ENCODE measurements at regions not wholly inside any gene's neighbourhood (a gene's known extent, or its start where the extent isn't known, plus 50 kb on each side); places are given as distances from the start of the nearest gene placed in this dataset.

DNA sequence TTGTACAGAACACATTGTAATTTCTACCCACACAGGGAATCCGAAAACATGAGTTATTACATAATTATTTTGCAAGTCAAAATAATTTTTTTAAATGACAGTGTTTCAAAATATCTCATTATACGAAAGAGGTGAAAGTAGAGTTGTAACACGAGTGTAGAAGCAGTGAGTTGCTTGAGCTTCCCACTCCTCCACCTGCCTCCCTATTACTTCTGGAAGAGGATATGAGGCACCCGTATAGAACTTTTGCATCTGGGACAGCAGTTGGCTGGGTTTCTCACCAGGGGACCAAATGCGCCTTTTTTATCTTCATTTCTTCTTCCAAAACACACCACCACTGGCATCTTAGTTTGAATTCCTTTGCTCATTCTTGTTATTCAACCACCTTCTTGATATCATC lies 779.0 kb upstream of the COX7C start:
- H3K36me3 ChIP-seq (ENCODE audit: control insufficient read depth, insufficient read depth, low read length) = no peaks in the 10 kb centered on the region
- no peak overlapping the region for H3K9ac ChIP-seq (ENCODE audit: extremely low read depth, low read length, poor library complexity, severe bottlenecking)
- no peaks in the 10 kb centered on the region for H3K4me1 ChIP-seq (ENCODE audit: control insufficient read depth, insufficient read depth, low read length)
- Mint-ChIP-seq H3K36me3 (ENCODE audit: low read depth) (no peaks in the 10 kb centered on the region), H3K9me3 (no peaks in the 10 kb centered on the region), H3K4me3 (no peak overlapping the region), H3K4me1 (peaks cover under 1% of the 10 kb centered on the region), H3K27me3 (ENCODE audit: insufficient read depth) (no peaks in the 10 kb centered on the region), H3K27ac (no peak overlapping the region)
- TF ChIP-seq, protein P1, sequence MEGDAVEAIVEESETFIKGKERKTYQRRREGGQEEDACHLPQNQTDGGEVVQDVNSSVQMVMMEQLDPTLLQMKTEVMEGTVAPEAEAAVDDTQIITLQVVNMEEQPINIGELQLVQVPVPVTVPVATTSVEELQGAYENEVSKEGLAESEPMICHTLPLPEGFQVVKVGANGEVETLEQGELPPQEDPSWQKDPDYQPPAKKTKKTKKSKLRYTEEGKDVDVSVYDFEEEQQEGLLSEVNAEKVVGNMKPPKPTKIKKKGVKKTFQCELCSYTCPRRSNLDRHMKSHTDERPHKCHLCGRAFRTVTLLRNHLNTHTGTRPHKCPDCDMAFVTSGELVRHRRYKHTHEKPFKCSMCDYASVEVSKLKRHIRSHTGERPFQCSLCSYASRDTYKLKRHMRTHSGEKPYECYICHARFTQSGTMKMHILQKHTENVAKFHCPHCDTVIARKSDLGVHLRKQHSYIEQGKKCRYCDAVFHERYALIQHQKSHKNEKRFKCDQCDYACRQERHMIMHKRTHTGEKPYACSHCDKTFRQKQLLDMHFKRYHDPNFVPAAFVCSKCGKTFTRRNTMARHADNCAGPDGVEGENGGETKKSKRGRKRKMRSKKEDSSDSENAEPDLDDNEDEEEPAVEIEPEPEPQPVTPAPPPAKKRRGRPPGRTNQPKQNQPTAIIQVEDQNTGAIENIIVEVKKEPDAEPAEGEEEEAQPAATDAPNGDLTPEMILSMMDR (conservative IDR thresholded peaks at IDR 0.05) = no peak
- H3K9me3 ChIP-seq (ENCODE audit: control insufficient read depth, low read length) = no peaks in the 10 kb centered on the region
- H3K4me3 ChIP-seq (ENCODE audit: low read length) = no peak overlapping the region
- 92 to 98% methylated on average over 2 to 4 of the region's 5 CpGs for WGBS, 2 experiments (ENCODE audit: insufficient coverage in 1 of 2, insufficient read length in 1 of 2)
- H3K27ac ChIP-seq (ENCODE audit: low read depth, low read length) = no peak overlapping the region
- H3K27me3 ChIP-seq (ENCODE audit: control insufficient read depth, insufficient read depth, low read length, poor library complexity, severe bottlenecking) = no peaks in the 10 kb centered on the region
- no peak for DNase-seq

DNA sequence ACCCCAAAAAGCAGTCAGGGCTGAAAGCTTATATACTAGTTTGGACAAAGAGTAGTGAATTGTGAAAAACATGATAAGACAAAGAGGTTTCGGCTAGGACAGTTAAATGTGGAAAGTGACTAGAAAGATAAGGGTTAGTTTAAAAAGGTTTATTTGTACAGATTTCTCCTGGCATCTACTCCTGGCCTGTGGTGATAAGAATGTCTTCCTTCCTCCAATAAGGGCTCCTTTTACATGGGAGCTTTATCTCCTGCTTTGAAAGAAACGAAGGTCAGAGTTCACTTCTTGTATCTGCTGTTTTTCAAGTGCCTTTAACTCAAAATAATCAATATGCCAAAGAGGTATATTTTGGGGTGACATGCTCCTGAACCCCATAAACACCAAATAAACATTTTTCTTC lies 776.1 kb upstream of the COX7C start:
- Histone ChIP-seq H3K27me3 (ENCODE audit: control insufficient read depth, insufficient read depth, low read length, poor library complexity, severe bottlenecking) (no peaks in the 10 kb centered on the region), H3K27ac (ENCODE audit: low read depth, low read length) (no peak overlapping the region), H3K36me3 (ENCODE audit: control insufficient read depth, insufficient read depth, low read length) (no peaks in the 10 kb centered on the region), H3K9me3 (ENCODE audit: control insufficient read depth, low read length) (no peaks in the 10 kb centered on the region), H3K4me1 (ENCODE audit: control insufficient read depth, insufficient read depth, low read length) (no peaks in the 10 kb centered on the region), H3K4me3 (ENCODE audit: low read length) (no peak overlapping the region), H3K9ac (ENCODE audit: extremely low read depth, low read length, poor library complexity, severe bottlenecking) (no peak overlapping the region)
- Mint-ChIP-seq H3K36me3 (ENCODE audit: low read depth) (no peaks in the 10 kb centered on the region), H3K27ac (no peak overlapping the region), H3K4me1 (peaks cover 2% of the 10 kb centered on the region), H3K4me3 (no peak overlapping the region), H3K27me3 (ENCODE audit: insufficient read depth) (no peaks in the 10 kb centered on the region), H3K9me3 (no peaks in the 10 kb centered on the region)
- DNase-seq = no peak
- 92% methylated on average over 2 of the region's 2 CpGs; no CpG with 5 or more reads in 1 of the 2 experiments for WGBS, 2 experiments (ENCODE audit: insufficient coverage in 1 of 2, insufficient read length in 1 of 2)
- TF ChIP-seq, protein P1 (conservative IDR thresholded peaks at IDR 0.05) = no peak

DNA sequence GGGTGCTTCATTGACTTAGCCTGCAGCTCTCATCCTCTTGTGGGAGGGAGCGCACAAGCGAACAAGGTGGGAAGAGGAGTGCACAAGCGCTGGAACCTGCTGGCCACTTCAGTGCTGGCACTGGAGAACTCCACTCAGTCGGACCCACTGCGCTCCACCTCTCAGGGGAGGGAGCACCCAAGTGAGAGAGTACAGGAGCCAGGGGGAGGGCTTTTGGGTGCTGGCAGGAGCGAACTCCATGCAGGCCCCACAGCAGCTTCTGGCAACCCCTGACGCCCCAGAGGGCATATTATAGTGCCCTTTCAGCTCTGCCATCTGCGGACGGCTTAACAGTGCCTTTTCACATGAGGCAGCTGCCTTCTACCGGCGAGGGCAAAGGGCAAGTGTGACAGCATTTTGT lies 774.2 kb upstream of the COX7C start:
- H3K9me3 Mint-ChIP-seq = no peaks in the 10 kb centered on the region
- peaks cover 2% of the 10 kb centered on the region for H3K4me1 Mint-ChIP-seq
- WGBS, 2 experiments (ENCODE audit: insufficient coverage in 1 of 2, insufficient read length in 1 of 2) = 84 to 93% methylated on average over 5 to 11 of the region's 11 CpGs
- H3K9me3 ChIP-seq (ENCODE audit: control insufficient read depth, low read length) = no peaks in the 10 kb centered on the region
- H3K4me1 ChIP-seq (ENCODE audit: control insufficient read depth, insufficient read depth, low read length) = no peaks in the 10 kb centered on the region
- H3K4me3 Mint-ChIP-seq = no peak overlapping the region
- H3K36me3 Mint-ChIP-seq (ENCODE audit: low read depth) = no peaks in the 10 kb centered on the region
- no peak overlapping the region for H3K27ac Mint-ChIP-seq
- DNase-seq = no peak
- H3K9ac ChIP-seq (ENCODE audit: extremely low read depth, low read length, poor library complexity, severe bottlenecking) = no peak overlapping the region
- H3K27me3 Mint-ChIP-seq (ENCODE audit: insufficient read depth) = no peaks in the 10 kb centered on the region
- no peak overlapping the region for H3K27ac ChIP-seq (ENCODE audit: low read depth, low read length)
- no peaks in the 10 kb centered on the region for H3K27me3 ChIP-seq (ENCODE audit: control insufficient read depth, insufficient read depth, low read length, poor library complexity, severe bottlenecking)
- H3K36me3 ChIP-seq (ENCODE audit: control insufficient read depth, insufficient read depth, low read length) = no peaks in the 10 kb centered on the region
- H3K4me3 ChIP-seq (ENCODE audit: low read length) = no peak overlapping the region
- TF ChIP-seq, protein P1 (conservative IDR thresholded peaks at IDR 0.05) = no peak
